HS-5 (cell line): ENCODE measurements at regions not wholly inside any gene's neighbourhood (a gene's known extent, or its start where the extent isn't known, plus 50 kb on each side); places are given as distances from the start of the nearest gene placed in this dataset.

Experiments
- DNase-seq: peaks from one replicate; pipeline ENCODE4 v3.0.0-alpha.2; 2012; ENCODE audit warnings: low read depth

DNA sequence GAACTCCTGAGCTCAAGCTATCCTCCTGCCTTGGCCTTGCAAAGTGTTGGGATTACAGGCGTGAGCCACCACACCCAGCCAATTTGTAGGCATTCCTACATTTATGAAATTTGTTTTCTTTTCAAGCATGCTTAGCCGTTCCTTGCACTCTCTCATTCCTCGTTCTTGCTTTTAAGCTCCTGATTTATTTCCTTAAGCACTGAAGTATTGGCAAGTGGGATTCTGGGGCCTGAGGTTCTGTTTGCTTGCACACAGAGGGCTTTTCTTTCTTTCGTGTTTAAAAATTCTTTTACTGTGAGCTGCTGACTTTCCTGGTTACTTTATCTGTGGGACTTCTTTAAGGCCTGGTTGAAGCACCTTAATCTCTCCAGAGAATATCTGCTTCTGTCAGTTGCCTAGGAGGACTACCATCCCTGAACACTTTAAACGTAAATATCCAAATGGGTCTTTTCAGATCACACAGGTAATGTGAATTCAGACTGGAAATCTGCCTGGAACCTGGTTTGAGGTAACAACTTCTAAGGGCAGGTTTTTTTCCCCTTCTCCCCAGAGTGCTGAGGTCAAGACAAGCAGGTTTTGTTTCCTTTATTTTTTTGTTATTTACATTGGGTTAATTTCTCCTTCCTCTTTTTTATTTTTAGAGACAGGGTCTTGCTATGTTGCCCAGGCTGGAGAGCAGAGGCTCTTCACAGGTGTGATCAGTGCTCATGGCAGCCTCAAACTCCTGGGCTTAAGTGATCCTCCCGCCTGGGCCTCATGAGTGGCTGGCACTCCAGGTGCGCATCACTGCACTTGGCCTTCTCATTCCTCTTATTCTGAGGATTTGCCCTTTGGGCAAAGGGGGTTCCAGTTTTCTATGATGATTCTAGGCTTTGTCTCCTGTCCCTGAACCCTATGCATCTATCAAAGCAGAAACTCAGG is 102.9 kb downstream of the PFKFB3 start:
- no peak for DNase-seq

DNA sequence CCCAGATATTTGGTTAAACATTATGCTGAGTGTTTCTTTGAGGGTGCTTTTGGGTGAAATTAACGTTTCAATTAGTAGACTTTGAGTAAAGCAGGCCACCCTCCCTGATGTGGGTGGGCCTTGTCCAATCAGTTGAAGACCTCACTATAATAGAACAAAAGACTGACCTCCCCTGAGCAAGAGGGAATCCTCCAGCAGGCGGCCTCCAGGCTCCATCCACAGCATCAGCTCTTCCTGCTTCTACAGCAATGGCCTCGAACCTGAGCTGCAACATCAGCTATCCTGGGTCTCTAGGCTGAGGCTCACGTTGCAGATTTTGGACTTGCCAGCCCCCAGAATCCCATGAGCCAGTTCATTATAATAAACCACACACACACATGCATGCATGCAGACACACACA is 104.2 kb downstream of the PFKFB3 start:
- no peak for DNase-seq

DNA sequence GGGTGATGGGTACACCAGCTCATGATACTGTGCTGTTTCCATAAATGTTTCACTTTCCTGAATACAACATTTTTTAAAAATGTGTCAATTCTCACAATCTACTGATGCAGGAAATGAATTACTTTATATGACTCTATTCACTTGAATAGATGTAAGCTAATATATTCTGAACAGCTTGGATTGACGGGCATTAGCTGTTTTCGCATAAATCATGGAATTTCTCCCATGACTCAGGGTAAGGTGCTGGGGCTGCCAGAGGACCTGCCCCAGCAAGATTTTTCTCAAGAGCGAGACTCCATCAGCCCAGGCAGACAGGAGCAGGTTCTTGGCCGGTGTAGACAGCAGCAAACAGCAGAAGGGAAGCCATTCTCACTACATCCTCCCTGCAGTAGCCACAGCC is 107.1 kb downstream of the PFKFB3 start:
- DNase-seq, result no peak

DNA sequence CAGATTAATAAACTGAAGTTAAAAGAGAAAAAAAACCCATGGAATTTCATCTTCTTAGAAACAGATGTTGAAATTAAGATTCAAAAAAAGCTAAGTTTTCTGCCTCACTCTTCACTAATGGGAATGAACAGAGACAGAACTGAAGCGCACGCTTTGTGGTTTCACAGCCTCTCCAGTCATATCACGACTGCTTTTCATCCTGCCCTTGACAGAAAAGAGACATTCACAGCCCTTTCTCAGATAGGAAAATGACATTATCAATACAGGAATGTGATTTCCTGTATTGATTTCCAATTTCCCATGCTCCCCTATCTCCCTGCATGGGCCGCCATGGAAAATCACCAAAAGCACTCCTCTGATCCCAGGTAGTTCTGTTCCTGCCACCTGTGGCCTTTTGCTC is 108.2 kb downstream of the PFKFB3 start:
- no peak for DNase-seq

DNA sequence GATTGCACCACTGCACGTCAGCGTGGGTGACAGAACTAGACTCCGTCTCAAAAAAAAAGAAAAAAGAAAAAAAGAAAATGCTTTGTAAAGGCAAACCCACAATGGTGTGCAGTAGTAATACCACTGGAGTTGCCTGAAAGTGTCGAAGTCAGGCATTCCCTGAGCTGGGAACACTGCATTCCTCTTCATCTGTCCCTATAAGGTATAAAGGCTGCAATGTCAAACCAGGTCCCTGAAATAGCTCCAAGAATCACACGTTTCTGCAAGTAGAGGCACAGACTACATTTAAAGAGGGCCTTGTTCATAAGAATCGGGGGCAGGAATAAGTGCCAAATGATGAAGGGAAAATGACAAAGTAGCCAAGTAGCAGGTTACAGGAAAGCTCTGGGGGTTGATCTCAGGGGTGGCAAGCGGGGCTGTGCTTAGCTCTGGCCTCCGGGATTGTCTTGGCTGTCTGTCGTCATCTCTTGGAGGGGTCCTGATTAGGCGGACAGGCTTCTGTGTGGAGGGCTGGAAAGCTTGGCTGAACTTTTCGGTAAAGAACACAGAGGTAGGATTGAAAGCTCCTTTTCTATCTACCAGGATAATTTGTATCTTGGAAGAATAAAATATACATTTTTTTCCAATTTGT is 109.1 kb downstream of the PFKFB3 start:
- no peak for DNase-seq

DNA sequence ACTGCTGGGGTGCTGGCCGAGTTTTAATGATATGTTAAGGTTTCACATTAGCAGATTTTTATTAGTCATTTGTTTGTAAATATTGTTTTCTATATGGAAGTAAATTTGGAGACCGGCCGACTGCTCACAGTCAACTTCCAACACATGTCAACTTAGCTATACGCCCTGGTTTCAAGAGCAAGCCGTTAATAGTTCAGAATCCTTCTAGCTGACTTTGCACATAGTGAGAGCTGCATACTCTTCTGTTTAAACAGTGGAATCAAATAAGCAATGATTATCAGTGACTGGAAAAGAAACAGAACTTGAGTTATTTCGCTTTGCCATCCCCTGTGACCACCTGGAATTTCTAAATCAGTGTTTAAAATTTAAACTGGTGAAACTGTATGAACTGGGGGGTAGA is 109.9 kb downstream of the PFKFB3 start:
- DNase-seq, result no peak

DNA sequence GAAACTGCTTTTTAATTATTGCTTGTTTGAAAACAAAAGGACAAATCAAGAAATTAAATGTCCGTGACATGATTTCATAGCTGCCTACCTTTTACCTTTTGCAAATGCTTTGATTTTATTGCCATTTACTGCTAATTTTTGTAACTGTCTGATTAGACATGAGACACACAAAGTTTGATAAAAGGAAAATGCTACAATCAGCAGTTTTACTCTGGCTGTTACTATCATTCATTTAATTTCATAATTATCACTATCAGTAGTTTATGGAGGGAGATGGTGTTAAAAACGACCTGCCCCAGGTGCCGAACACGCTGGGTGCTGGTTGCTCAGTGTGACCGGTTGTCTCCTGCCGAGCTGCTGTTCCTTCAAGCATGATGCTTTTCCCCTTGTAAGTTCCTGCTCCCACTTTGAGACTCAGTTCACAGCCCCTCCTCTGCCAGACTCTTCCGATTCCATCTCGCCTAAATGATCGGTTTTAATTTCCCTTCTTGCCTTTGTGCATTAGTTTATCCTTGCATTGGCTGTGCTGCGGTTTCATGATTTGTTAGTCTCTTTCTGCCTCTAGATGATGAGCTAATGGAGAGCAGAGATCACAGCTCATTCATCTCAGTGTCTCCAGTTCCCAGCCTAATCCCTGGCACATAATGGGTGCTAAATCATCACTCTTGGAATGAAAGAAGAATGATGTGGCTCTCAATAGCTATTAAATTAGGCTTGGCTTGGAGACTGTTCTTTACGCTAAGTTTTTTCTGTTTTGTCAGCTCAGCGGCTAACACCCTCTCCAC is 110.6 kb downstream of the PFKFB3 start:
- no peak for DNase-seq

DNA sequence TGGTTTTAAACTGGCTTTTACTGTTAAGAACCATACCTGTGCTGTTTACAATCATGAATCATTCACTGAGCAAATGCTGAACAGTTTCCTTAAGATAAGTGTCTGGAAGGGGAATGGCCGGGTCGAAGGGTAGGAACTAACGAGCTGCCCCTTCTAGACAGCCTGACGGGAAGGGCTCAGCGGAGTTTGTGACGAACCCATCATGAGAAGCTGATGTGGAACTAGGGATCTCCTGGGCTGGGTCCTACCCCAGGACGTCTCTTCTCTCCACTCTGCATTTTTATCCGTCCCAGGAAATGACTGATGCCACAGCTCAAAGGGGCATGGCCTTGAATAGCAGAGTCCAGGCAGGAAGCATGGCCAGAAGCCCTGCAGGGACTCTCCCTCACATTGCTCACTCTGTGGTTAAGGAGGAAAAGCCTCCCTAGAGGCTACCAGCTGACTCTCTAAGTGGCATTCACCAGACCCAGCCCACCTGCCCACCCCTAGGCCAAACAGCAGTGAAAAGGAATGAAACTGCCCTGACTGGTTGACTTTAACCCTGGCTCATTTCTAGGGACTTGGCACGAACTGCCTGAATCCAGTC is 112.0 kb downstream of the PFKFB3 start:
- no peak for DNase-seq

DNA sequence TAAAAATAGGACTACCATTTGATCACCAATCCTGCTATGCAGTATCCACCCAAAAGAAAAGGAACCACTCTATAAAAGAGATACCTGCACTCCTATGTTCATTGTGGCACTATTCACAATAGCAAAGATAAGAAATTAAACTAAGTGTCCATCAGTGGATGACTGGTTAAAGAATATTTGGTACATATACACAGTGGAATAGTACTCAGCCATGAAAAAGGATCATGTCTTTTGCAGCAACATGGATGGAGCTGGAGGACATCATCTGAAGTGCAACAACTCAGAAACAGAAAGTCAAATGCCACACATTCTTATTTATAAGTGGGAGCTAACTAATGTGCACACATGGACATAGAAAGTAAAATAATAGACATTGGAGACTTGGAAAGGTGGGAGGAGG is 116.4 kb downstream of the PFKFB3 start:
- DNase-seq, result no peak

DNA sequence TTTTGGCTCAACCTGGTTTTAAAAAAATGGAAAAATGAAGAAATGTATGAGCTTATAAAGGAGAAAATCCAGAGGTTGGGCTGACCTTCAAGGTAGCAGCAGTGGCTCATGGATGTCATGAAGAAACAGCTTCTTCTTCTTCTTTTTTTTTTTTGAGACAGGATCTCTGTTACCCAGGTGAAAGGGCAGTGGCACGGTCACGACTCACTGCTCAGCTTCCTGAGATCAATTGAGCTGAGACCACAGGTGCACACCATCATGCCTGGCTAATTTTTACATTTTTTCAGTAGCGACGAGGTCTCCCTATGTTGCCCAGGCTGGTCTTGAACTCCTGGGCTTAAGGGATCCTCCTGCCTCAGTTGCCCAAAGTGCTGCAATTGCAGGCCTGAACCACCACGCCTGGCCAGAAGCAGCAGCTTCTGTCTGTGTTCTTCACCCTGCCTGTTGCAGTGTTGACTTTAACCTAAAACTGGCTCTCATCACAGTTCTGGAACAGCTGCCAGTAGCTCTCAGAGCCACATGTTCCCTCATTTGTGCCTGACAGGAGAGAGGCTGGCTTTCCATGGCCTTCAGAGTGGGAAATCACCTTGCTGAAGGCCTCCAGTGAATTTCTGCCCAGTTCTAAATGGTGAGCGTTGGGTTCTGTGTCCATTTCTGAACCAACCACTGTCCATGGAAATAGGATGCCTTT is 117.7 kb downstream of the PFKFB3 start:
- DNase-seq, result no peak

DNA sequence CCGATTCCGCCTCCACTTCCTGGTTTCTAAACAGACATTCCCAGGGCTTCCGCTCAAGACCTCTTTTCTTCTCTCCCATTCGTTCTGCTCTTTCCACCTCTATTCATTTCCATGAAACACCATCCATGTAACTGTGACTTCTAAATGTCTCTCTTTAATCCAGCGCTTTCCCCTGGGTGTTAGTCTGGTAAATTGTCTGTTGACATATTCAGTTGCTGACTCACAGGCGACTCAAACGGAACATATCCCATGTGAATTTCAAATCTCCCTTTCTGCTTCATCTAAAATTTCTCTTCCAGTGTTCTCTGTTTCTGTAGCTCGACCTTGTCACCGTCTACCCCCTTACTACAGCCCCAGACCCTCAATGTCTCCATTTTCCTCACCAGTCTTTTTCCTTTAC is 119.1 kb downstream of the PFKFB3 start:
- peak; percentile 36 for DNase-seq

DNA sequence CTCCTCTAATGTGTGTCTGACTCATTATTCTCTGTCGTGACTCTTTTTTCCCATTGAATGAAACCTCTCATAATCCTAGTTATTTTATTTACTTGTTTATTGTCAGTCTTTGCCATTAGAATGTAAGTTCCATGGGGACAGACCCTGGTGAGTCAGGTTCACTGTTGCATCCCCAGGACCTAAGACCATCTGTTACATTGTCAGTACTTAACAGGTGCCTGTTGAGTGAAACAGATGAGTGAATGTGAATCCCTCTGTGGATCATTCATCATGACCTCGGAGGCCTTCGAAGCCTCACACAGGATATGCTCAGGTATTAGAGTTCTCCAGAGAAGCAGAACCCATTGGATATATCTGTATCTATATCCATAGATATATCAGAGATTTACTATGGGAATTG is 120.1 kb downstream of the PFKFB3 start:
- DNase-seq, result no peak

DNA sequence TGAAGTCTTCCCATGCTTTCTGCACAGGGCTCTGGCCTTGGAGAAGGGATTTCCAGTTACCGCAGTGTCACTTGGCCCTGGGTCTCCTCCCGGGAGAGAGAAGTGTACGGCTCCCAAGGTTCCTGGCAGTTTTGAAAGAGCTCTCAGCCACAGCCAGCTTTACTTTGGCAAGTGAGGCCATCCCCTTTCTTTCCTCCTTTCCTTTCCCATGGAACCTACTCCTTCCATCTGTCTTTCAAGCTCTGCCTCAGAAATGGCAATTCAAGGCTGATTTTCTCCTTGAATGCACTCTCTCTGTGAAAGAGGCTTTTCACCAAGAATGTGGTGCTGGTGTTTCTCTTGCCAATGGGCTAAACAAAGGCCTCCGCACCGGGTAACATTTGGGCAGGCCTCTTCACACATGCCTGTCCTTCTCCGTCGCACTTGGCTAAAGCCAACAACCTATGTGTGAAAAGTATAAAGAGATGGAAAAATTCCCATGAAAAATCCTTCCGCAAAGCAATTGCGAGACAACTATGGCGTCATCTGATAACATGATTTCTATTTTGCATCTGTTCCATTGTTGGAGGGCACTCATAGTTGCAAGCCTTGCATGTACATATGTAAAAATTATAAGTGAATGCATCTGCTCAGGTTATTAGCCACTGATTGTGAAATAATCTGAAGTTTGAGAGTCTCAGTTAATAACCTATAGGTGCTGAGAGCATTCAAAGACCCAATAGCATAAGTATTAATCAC is 125.4 kb downstream of the PFKFB3 start:
- no peak for DNase-seq

DNA sequence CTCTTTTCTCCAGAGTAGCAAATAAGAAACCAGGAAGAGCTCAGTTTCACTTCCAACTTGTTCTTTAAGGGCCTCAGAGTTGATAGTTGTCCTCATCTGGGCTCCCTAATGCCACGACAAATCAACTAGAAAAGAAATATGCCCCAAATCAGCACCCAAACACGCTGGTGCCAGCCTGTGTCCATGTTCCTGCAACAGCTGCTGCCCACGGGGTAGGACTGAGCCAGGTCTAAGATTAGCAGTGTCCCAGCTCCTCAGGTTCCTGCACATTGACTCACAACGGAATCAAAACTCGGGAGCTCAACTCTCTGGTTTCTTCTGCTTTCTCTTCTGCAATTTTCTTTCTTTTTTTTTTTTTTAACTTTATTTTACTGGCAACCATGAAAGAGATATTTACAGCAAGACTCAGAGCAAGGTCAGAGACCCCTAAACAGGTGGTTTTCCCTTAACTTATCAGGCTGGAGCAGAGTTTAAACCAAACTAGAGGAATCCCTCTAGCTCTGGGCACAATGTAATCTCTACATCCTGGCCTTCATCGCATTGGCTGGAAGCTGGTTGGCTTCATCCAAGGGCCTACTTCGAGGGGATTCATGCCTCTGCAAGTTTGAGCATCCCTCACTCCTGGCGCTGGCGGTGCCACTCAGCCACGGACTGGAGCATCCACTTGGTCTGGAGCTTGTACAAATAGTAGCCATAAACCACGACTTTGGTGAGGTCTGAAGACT is 126.1 kb downstream of the PFKFB3 start:
- DNase-seq, result no peak

DNA sequence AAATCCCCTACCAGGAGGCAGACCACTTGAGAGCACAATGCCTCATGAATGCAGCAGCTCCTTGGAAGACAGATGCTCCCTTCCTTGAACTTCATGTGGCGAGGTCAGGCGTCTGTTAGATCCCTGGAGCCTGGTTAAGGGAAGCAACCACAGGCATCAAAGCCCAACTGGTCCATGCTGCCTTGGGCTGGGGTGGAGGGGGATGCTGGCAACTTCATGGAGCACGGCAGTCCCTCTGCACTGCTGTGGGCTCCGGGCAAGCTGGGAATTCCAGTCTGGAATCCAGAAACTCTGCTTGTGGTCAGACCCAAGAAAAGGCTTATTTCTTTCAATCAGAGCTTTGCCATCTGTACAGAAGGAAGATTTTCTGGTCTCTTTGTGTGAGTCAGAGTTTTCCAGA is 130.4 kb downstream of the PFKFB3 start:
- DNase-seq, result no peak

DNA sequence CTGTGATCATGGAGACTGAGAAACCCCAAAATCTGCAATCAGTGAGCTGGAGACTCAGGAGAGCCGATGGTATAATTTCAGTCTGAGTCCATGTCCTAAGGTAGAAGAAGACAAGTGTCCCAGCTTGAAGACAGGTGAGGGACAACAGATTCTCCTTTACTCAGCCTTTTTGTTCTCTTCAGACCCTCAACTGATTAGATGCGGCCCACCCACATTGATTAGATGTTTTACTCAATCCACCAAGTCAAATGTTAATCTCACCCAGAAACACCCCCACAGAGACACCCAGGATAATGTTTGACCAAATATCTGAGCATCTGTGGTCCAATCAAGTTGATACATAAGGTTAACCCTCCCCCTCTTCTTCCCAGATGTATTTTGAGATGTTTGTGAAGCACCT is 131.2 kb downstream of the PFKFB3 start:
- no peak for DNase-seq

DNA sequence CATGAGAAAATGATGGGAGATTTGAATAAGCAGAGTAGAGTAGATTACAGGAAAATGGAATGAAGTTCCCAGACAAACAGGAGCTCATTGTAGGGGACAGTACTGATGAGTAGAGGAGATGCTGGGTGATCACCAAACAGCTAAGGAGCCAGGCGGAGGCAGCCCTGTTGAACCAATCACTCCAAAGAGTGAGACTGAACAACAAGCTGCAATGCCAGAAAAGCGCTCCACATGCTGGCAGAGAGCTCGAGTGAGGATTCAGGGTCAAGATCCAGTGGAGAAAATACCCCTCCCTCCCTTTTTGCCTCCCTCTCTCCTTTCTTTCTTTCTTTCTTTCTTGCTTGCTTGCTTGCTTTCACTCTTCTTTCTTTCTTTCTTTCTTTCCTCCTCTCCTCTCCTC is 133.3 kb downstream of the PFKFB3 start:
- DNase-seq, result no peak

DNA sequence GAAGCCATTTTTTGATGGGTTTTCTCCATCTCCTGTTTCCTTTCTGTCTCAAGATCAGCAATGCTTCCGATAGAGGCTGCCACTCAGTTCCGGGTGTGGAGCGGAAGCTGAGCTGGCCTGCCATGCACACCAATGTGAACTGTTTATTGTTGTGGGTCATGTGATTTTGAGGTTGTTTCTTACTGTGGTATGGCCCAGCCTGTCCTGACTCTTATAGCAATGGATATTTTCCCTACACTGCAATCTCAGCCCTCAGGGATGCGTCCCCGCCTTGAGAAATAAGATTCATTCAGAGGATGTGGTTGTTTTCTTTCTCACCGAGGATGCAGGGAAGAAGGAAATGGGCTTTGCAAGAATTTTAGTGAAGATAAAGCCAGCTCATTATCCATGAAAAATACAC is 134.7 kb downstream of the PFKFB3 start:
- no peak for DNase-seq

DNA sequence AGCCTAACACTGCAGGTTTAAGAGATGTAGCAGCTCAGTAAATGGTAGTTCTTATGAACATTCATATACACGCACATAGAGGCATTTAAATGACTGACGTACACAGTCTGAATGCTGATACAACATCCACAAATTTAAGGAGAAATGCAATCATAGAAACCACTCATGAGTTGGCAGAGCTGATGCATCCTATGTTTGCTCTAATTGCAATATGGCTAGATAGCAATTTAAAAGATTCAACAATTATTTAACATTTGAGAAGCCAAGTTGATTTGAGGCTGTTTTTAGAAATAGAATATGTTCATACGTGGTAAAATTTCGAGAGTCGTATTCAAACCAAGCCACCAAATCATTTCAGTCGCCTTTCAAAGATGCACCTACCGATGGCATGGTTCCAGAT is 135.6 kb downstream of the PFKFB3 start:
- no peak for DNase-seq

DNA sequence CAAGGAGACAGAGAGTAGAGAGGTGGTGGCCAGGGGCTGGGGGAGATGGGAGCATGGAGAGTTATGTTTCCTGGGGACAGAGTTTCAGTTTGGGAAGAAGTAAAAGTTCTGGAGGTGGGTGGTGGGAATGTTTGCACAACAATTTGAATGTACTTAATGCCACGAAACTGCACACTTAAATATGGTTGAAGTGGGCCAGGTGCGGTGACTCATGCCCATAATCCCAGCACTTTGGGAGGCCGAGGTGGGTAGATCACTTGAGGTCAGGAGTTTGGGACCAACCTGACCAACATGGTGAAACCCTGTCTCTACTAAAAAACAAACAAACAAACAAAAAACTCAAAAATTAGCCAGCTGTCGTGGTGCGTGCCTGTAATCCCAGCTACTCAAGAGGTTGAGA is 137.2 kb downstream of the PFKFB3 start:
- DNase-seq, result no peak
